ENCODE measurements at regions not wholly inside any gene's neighbourhood (a gene's known extent, or its start where the extent isn't known, plus 50 kb on each side); places are given as distances from the start of the nearest gene placed in this dataset.

GRCh38 chr10:117710181-117710798, 167.7 kb downstream of the EMX2 start:
- TF ChIP-seq PAX8 (IDR thresholded peaks at IDR 0.05) (no peak), HDAC2 (IDR thresholded peaks at IDR 0.05) (no peak)

Data from GM12878 (cell line).